Immature natural killer cell (primary cell): ENCODE measurements at regions not wholly inside any gene's neighbourhood (a gene's known extent, or its start where the extent isn't known, plus 50 kb on each side); places are given as distances from the start of the nearest gene placed in this dataset.
"Not testable (repeated sequence)": the region's sequence is repeated elsewhere in the genome, so short reads cannot be mapped to it uniquely, and the experiment has no call there.

Experiments used
- DNase-seq, 3 donors: peaks; one replicate each; pipeline ENCODE4 v3.0.0; 2022; ENCODE audit warnings: mixed read lengths in 1 of 3
- H3K27ac Mint-ChIP-seq, 6 donors: one replicate each; pipeline ENCODE4 v1.8.0; 2020; ENCODE audit warnings: mixed read lengths in 6 of 6, mild to moderate bottlenecking in 5 of 6, inconsistent platforms in 4 of 6, moderate library complexity in 3 of 6
- H3K27me3 Mint-ChIP-seq, 3 donors: one replicate each; pipeline ENCODE4 v1.8.0; 2020 to 2021; ENCODE audit warnings: low read depth in 3 of 3, mild to moderate bottlenecking in 3 of 3, mixed read lengths in 3 of 3, moderate library complexity in 3 of 3, inconsistent platforms in 1 of 3
- H3K36me3 Mint-ChIP-seq, 3 donors: one replicate each; pipeline ENCODE4 v1.8.0; 2020; ENCODE audit warnings: mixed read lengths in 3 of 3, inconsistent platforms in 2 of 3, mild to moderate bottlenecking in 2 of 3
- H3K4me1 Mint-ChIP-seq, 2 donors: one replicate each; pipeline ENCODE4 v1.8.0; 2020; ENCODE audit warnings: inconsistent platforms in 2 of 2, mild to moderate bottlenecking in 2 of 2, mixed read lengths in 2 of 2, moderate library complexity in 1 of 2
- H3K4me3 Mint-ChIP-seq, 5 donors: one replicate each; pipeline ENCODE4 v1.8.0; 2020; ENCODE audit warnings: mild to moderate bottlenecking in 5 of 5, mixed read lengths in 5 of 5, inconsistent platforms in 3 of 5, moderate library complexity in 3 of 5
- H3K9me3 Mint-ChIP-seq, 6 donors: one replicate each; pipeline ENCODE4 v1.8.0; 2020; ENCODE audit warnings: mild to moderate bottlenecking in 6 of 6, mixed read lengths in 6 of 6, inconsistent platforms in 4 of 6, moderate library complexity in 3 of 6

DNA sequence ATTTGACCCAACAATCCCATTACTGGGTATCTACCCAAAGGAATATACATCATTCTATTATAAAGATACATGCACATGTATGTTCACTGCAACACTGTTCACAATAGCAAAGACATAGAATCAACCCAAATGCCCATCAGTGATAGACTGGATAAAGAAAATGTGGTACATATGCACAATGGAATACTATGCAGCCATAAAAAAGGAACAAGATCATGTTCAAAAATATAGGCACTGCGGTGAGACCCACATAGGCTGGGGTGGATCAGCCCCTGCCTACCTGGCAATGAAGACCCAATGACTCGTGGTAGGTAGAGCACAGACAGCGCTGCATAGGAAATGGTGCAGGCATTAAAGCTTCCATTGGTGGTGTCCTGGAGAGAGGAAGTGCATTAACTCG, 88.6 kb upstream of the NFIL3 start:
- not testable (repeated sequence) for H3K27ac Mint-ChIP-seq, DNase-seq, H3K36me3 Mint-ChIP-seq, H3K4me3 Mint-ChIP-seq, H3K9me3 Mint-ChIP-seq, H3K4me1 Mint-ChIP-seq
- peaks cover 4 to 14% (median 6%) of the 10 kb centered on the region in 3 donors for H3K27me3 Mint-ChIP-seq

DNA sequence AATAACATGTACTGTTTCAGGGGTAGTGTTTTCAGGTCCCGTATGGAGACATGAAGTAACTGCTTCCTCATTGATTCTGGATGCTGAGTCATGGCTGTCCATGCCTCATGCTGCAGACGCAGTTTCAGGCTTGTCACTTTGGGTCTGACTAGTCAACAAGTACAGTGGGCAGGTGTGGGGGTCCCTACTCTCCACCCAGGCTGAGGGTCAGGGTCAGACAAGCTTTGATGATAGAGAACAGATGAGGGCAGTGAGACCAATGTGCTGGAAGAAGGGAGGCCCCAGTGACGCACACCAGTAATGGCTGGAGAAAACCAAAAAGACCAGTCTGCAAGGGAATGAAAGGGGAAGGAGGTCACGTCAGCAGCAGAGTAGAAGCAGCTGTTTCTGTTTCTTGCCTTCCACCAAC, 80.0 kb upstream of the NFIL3 start:
- DNase-seq: no peak
- Mint-ChIP-seq H3K9me3 (no peaks in the 10 kb centered on the region), H3K27ac (no peak overlapping the region), H3K36me3 (no peaks in the 10 kb centered on the region), H3K27me3 (peaks cover 0 to 2% (median 2%) of the 10 kb centered on the region in 3 donors), H3K4me3 (no peak overlapping the region), H3K4me1 (no peaks in the 10 kb centered on the region)

DNA sequence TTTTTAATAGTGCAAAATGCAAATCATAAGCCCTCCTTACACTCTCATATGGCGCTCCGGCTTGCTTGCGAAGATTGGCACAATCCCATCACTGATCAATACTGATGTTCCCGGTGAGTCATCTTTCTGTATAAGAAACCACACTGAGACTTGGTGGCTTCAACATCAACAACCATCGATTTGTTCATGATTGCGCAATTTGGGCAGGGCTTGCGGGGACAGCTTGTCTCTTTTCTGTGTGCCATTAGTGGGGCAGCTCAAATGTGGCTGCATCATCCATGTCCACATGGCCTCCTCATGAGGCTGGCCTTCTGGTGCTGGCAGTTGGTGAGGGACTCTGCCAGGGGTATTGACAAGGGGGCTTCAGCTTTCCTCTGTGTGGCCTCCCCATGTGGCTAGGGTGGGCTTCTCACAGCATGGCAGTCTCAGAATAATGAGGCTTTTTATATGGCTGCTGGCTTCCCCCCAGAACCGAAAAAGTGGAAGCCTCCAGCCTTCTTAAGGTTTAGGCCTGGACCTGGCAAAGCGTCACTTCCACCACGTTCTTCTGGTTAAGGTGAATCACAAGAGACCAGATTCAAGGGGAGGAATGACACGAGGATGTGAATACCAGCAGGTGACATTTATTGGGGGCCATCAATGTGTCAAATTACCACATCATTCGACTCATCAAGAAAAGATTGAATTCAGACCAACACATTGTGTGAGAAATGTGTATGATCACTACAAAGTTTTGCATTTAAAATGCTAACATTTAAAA, 79.5 kb upstream of the NFIL3 start:
- Mint-ChIP-seq H3K36me3 (no peaks in the 10 kb centered on the region), H3K27me3 (peaks cover 0 to 2% (median 0%) of the 10 kb centered on the region in 3 donors), H3K4me1 (no peaks in the 10 kb centered on the region), H3K9me3 (no peaks in the 10 kb centered on the region), H3K27ac (no peak overlapping the region), H3K4me3 (no peak overlapping the region)
- DNase-seq: no peak

DNA sequence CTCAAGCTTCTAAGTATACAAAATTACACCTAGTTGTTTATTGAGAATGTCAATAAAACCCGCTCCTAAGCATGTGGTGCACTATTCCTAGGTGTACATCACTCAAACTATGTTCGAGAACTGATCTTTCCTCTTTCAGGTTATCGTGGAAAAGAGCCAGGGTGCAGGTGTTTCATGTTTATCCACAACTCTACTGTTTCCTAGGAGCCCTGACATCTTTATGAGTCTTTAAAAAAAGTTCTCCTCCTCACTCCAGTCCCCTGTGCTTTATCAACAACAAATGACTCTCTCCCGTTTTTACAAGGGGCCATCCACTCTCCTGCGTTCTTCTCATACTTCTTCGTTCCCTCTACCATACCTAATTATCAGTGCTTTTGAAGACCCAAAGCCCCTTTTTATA, 78.8 kb upstream of the NFIL3 start:
- H3K4me3 Mint-ChIP-seq: no peak overlapping the region
- peaks cover 0 to under 1% (median 0%) of the 10 kb centered on the region in 3 donors for H3K27me3 Mint-ChIP-seq
- DNase-seq: no peak
- H3K9me3 Mint-ChIP-seq: no peaks in the 10 kb centered on the region
- H3K4me1 Mint-ChIP-seq: no peaks in the 10 kb centered on the region
- H3K36me3 Mint-ChIP-seq: no peaks in the 10 kb centered on the region
- no peak overlapping the region for H3K27ac Mint-ChIP-seq

DNA sequence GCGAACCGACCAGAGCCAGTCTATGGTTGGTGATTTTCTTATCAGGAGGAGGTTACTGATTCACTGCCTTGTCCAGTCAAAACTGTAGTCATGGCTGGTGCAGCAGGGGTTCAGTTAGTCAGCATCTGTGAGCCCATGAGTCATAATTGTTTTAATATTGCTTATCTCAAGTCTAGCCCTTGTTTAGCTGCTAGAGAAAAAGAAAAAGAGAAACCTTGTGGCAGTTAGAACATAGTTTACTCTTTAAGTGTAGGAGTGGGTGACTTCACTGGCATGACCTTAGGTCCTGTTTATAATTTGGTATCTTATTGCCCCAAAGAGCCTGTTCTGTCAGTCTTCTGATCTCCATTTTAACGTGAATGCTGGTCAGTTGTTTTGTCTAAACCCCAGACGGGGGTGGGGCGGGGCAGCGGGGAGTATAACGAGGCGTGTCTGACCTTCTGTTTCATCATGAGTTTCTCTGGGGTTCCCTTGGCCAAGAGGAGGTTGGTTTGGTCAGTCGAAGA, 76.9 kb upstream of the NFIL3 start:
- H3K4me1 Mint-ChIP-seq: no peaks in the 10 kb centered on the region
- H3K36me3 Mint-ChIP-seq: no peaks in the 10 kb centered on the region
- H3K4me3 Mint-ChIP-seq: no peak overlapping the region
- peaks cover 0 to 8% (median under 1%) of the 10 kb centered on the region in 3 donors for H3K27me3 Mint-ChIP-seq
- H3K27ac Mint-ChIP-seq: no peak overlapping the region
- no peak for DNase-seq
- no peaks in the 10 kb centered on the region for H3K9me3 Mint-ChIP-seq

DNA sequence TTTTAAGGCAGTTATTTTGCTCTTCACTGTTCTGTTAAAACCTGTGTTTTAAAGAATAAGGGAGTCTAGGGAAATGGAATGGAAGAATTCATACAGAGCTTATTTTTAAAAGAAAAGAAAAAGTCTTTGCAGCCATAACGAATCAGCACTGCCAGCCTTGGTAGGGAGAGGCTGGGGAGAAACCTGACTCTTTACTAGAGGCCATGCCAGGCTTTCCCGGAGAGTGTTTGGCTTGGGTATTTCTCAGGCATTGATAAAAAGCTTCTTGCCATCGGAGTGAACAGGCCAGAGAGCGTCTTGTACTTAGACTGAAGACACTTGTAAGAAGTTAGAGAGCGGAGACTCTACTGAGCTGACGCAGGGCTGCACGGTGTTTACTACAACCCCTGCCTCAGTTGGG, 72.7 kb upstream of the NFIL3 start:
- no peak for DNase-seq
- Mint-ChIP-seq H3K4me3 (no peak overlapping the region), H3K36me3 (no peaks in the 10 kb centered on the region), H3K9me3 (no peaks in the 10 kb centered on the region), H3K4me1 (no peaks in the 10 kb centered on the region), H3K27ac (no peak overlapping the region), H3K27me3 (peaks cover 6 to 9% (median 8%) of the 10 kb centered on the region in 3 donors)

DNA sequence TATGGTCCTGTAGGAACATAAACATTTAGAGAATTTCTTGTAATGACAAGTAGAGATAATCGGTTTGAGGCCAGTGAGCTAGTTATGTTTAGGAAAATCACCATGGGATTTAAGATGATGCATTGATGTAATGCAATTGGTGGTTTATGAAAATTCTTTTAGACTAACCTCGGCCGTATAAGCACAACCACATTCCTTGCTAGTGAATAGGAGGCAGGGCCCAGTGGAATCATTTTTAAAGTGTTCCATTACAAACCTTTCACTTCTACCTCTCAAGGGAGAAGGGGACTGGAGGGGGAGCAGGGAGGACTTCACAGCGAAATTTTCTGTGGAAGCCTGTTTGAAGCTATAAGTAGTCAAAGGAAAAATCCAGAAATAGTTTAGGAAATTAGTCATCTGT, 71.8 kb upstream of the NFIL3 start:
- no peak overlapping the region for H3K27ac Mint-ChIP-seq
- H3K27me3 Mint-ChIP-seq: peaks cover 6 to 9% (median 8%) of the 10 kb centered on the region in 3 donors
- no peaks in the 10 kb centered on the region for H3K4me1 Mint-ChIP-seq

DNA sequence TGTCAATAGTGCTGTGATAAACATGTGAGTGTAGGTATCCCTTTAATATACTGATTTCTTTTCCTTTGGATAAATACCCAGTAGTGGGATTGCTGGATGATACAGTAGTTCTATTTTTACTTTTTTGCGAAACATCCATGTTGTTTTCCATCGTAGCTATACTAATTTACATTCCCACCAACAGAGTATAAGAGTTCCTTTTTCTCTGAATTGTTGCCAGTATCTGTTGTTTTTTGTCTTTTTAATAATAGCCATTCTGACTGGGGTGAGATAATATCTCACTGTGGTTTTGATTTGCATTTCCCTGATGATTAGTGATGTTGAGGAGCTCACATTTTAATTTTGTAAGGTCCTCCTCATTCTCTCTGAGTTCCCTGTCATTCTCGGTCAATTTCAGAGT, 71.1 kb upstream of the NFIL3 start:
- peaks cover 2 to 4% of the 10 kb centered on the region in 2 donors for H3K4me1 Mint-ChIP-seq
- no peak for DNase-seq
- no peaks in the 10 kb centered on the region for H3K36me3 Mint-ChIP-seq
- H3K27ac Mint-ChIP-seq: no peak overlapping the region
- peaks cover 6 to 9% (median 8%) of the 10 kb centered on the region in 3 donors for H3K27me3 Mint-ChIP-seq
- H3K4me3 Mint-ChIP-seq: no peak overlapping the region
- no peaks in the 10 kb centered on the region for H3K9me3 Mint-ChIP-seq

More for the DNA sequence above, 71.8 kb upstream of the NFIL3 start:
- H3K4me3 Mint-ChIP-seq: no peak overlapping the region
- H3K9me3 Mint-ChIP-seq: no peaks in the 10 kb centered on the region
- no peak for DNase-seq
- no peaks in the 10 kb centered on the region for H3K36me3 Mint-ChIP-seq

DNA sequence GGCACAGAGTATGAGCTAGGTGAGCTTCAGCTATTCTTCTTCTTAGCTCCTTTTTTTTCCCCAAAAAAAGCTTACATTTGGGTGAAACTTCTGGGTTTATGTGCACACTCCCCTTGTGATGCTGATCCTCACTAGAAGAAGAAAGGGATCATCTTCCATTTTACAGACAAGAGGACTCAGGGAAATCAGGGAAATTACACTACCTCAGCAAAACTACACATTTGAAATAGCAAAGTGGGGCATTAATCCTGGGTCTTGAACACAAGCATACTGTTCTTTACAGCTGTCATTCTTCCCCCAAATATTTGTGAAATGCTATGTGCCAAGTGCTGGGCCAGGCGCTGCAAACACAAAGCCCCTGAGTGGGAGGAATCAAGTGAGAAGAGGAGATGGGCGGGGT, 68.6 kb upstream of the NFIL3 start:
- Mint-ChIP-seq H3K4me3 (no peak overlapping the region), H3K27ac (no peak overlapping the region), H3K36me3 (no peaks in the 10 kb centered on the region), H3K4me1 (peaks cover 8 to 14% of the 10 kb centered on the region in 2 donors), H3K9me3 (no peaks in the 10 kb centered on the region), H3K27me3 (peaks cover 6 to 9% (median 8%) of the 10 kb centered on the region in 3 donors)
- DNase-seq: no peak

DNA sequence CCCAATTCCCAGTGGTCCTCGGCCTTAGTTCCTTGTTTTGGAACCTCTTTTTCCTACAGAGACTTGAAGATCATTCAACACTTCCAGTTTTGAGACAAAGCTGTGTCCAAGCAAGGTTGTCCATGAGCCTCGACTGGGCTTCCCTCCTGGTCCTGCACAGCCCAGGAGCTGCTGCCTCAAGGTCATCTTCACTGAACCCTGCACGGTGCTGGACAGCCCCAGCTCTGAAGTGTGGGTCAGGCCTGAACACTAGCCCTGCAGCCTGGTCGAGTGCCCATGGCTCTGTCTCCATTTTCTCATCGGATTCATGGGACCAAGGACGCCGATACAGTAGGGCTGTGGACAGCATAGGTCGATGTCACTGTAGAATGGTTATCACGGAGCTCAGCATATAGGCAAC, 68.0 kb upstream of the NFIL3 start:
- no peaks in the 10 kb centered on the region for H3K36me3 Mint-ChIP-seq
- peaks cover 8 to 14% of the 10 kb centered on the region in 2 donors for H3K4me1 Mint-ChIP-seq
- no peak for DNase-seq
- H3K27ac Mint-ChIP-seq: no peak overlapping the region
- no peak overlapping the region for H3K4me3 Mint-ChIP-seq
- H3K27me3 Mint-ChIP-seq: peaks cover 6 to 9% (median 6%) of the 10 kb centered on the region in 3 donors
- H3K9me3 Mint-ChIP-seq: no peaks in the 10 kb centered on the region

DNA sequence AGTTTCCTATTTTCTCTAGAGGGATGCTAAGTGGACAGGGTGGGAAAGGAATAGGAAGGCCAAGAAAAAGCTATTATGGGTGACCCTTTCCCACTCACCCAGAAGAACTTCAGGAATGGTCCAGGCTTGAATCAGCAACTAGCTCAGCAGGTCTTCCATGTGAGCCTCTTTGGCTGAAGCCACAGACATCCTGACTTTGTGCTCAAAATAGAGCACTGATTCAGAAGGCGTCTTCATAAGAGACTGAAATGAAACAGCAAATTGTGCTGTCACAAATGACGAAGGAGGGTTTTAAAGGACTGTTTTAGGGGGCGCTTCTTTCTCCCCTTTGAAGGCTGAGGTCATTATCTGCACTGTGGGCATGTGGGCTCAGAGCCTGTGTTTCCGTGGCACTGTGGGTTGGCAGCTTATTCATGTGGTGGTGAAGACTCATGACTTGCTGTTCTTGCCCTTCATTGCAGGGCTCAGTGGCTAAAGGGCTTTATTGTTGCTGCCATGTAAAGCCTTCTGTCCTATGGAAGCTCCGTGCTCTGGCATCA, 65.8 kb upstream of the NFIL3 start:
- H3K36me3 Mint-ChIP-seq: no peaks in the 10 kb centered on the region
- H3K4me1 Mint-ChIP-seq: peaks cover 8 to 14% of the 10 kb centered on the region in 2 donors
- H3K9me3 Mint-ChIP-seq: no peaks in the 10 kb centered on the region
- peak overlapping the region in 1 of 5 donors; percentile 14 for H3K4me3 Mint-ChIP-seq
- H3K27ac Mint-ChIP-seq: no peak overlapping the region
- H3K27me3 Mint-ChIP-seq: peaks cover 0 to 9% (median 6%) of the 10 kb centered on the region in 3 donors
- peak; percentile 22 to 44 (median 31) for DNase-seq

DNA sequence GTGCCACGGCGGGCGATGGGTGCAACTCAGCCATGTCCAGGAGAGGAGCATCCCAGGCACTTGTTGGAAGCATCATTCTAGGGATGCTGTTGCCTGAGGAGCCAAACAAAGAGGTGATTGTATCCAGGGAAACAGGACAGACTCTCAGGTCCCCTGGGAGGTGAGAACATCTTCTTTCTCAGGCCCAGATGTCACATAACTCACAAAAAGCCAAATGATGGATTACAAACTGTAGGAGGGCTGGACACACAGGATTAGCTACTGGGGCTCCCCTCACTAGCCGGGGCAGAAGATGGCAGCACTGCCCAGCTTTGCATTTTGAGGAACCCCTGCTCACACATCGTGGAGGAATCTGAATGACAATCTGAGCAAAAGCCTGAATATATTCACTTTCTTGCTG, 64.7 kb upstream of the NFIL3 start:
- peaks cover 0 to 7% (median 6%) of the 10 kb centered on the region in 3 donors for H3K27me3 Mint-ChIP-seq

DNA sequence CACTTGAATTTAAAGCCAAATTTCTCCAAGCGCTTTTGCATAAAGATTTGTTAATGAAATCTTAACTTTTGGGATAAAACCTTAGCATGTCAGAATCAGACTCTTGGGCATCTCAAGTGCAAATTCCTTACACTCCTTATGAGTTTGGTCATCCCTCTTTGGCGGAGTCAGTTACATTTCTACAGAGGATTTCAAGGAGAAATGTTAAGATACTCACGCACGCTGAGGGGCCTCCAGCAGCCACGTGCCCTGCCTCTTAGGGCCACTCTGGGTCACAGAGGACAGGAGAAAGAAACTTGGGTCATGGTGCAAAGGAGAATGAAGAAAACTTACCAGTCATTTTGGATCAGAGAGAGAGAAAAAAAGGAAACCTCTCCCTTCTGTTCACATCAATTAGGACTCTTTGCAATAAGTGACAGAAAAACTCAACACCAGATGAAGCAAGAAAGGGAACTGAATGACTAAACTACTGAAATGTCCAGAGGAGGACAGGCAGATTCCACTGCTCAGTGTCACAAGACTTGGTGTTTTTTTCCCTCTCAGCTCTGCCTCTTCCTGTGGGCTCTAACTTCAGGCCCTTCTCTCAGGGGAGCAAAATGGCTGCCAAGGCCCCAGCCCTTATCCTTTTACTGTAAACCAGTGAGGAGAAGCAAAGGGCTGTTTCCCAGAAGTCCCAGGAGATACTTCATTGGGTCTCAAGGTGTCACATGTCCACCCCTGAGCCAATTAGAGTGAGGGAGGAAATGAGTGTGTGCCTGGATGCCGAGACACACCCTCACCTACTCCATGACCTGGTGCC, 63.3 kb upstream of the NFIL3 start:
- H3K9me3 Mint-ChIP-seq: no peaks in the 10 kb centered on the region
- peaks cover 15 to 20% of the 10 kb centered on the region in 2 donors for H3K4me1 Mint-ChIP-seq
- H3K27me3 Mint-ChIP-seq: peaks cover 0 to 6% (median 0%) of the 10 kb centered on the region in 3 donors
- no peaks in the 10 kb centered on the region for H3K36me3 Mint-ChIP-seq
- DNase-seq: no peak
- no peak overlapping the region for H3K4me3 Mint-ChIP-seq
- H3K27ac Mint-ChIP-seq: no peak overlapping the region

More for the DNA sequence above, 64.7 kb upstream of the NFIL3 start:
- Mint-ChIP-seq H3K4me3 (no peak overlapping the region), H3K27ac (no peak overlapping the region), H3K36me3 (no peaks in the 10 kb centered on the region), H3K9me3 (no peaks in the 10 kb centered on the region), H3K4me1 (peaks cover 8 to 14% of the 10 kb centered on the region in 2 donors)
- DNase-seq: no peak

DNA sequence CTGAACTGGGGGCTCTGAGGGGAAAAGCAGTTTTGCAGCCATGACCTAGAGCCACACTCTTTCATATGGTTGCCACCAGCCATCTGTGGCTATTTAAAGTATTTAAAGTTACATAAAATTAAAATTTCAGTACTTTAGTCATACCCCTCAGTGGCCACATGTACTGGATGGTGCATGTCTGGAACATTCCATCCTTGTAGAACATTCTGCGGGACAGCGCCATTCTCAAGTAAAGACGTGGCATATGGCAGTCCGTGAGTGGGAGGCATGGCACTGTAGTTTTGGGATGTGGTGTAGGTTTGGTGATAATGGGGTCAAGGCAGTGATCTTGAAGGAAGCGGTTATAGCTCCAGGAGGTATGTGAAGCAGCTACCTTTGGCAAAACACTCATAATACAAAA, 61.4 kb upstream of the NFIL3 start:
- peaks cover 0 to 6% (median 0%) of the 10 kb centered on the region in 3 donors for H3K27me3 Mint-ChIP-seq
- no peak overlapping the region for H3K4me3 Mint-ChIP-seq
- no peaks in the 10 kb centered on the region for H3K36me3 Mint-ChIP-seq
- no peak overlapping the region for H3K27ac Mint-ChIP-seq
- no peak for DNase-seq
- no peaks in the 10 kb centered on the region for H3K9me3 Mint-ChIP-seq
- H3K4me1 Mint-ChIP-seq: peaks cover 15 to 19% of the 10 kb centered on the region in 2 donors
